Spleen (tissue), 11 donors: ENCODE measurements at regions not wholly inside any gene's neighbourhood (a gene's known extent, or its start where the extent isn't known, plus 50 kb on each side); places are given as distances from the start of the nearest gene placed in this dataset.
A peak's percentile ranks its signal among the peaks of the same experiment; 100 is the strongest.
"Not testable (repeated sequence)": the region's sequence is repeated elsewhere in the genome, so short reads cannot be mapped to it uniquely, and the experiment has no call there.

Experiments used
- DNase-seq: peaks from one replicate; pipeline ENCODE4 v3.0.0-alpha.2; 2020
- H3K27ac ChIP-seq, 8 donors: fragments of 200-600 bp; sonication (generic) in 7 of 8; 1 replicate in 4 of 8; 2 replicates in 4 of 8; pipeline versions ENCODE4 v1.5.0 to v1.8.0; 2016 to 2021; ENCODE audit warnings: inconsistent platforms in 4 of 8, mild to moderate bottlenecking in 4 of 8, moderate library complexity in 1 of 8
- H3K27me3 ChIP-seq, 7 donors: fragments of 200-600 bp; sonication (generic) in 6 of 7; replicated peaks in 1 of 7; 1 replicate in 4 of 7; 2 replicates in 3 of 7; pipeline versions ENCODE4 v1.5.0 to v1.8.0; 2016 to 2021; ENCODE audit warnings: inconsistent platforms in 3 of 7, mild to moderate bottlenecking in 1 of 7
- H3K36me3 ChIP-seq, 6 donors: fragments of 200-600 bp; sonication (generic) in 5 of 6; 1 replicate in 4 of 6; 2 replicates in 2 of 6; pipeline versions ENCODE4 v1.5.0 to v1.8.0; 2016 to 2021; ENCODE audit warnings: inconsistent platforms in 2 of 6
- H3K4me1 ChIP-seq, 6 donors: fragments of 200-600 bp; sonication (generic) in 5 of 6; 1 replicate in 3 of 6; 2 replicates in 3 of 6; pipeline versions ENCODE4 v1.5.0 to v1.8.0; 2016 to 2021; ENCODE audit warnings: inconsistent platforms in 3 of 6
- H3K4me3 ChIP-seq, 8 donors: fragments of 200-600 bp; sonication (generic) in 7 of 8; 1 replicate in 4 of 8; 2 replicates in 4 of 8; pipeline versions ENCODE4 v1.5.0 to v1.8.0; 2016 to 2021; ENCODE audit warnings: inconsistent platforms in 4 of 8, mild to moderate bottlenecking in 4 of 8, moderate library complexity in 2 of 8
- H3K9me3 ChIP-seq, 8 donors: fragments of 200-600 bp; sonication (generic) in 7 of 8; 1 replicate in 4 of 8; 2 replicates in 4 of 8; pipeline versions ENCODE4 v1.5.0 to v1.8.0; 2016 to 2021; ENCODE audit warnings: inconsistent platforms in 4 of 8
- POLR2A ChIP-seq, 3 donors: fragments of 450-650 bp; IDR thresholded peaks; one replicate each; pipeline ENCODE4 v1.5.1; 2017; ENCODE audit warnings: antibody characterized with exemption in 3 of 3, mild to moderate bottlenecking in 1 of 3
- POLR2AphosphoS5 ChIP-seq, 3 donors: sonication (generic); formaldehyde crosslinking; IDR thresholded peaks; one replicate each; pipeline ENCODE4 v1.5.1; 2017; ENCODE audit warnings: antibody characterized with exemption in 3 of 3
- WGBS, 5 donors: extraction: QIAGEN DNeasy Blood & Tissue Kit in 3 of 5; methylation state at CpG; one replicate each; pipeline versions ENCODE4 v1.1.5 to v1.1.7; 2013 to 2018; 5-methylcytosine and 5-hydroxymethylcytosine counted together
- intact Hi-C: fragments of 100-400 bp; cut with DNase I; formaldehyde crosslinking; loops from one replicate; pipeline ENCODE4 v1.15.0; 2023; ENCODE audit warnings: low total_unique reads
- TF ChIP-seq, protein P1 (sequence below), 11 experiments: fragments of 200-600 bp in 7 of 11; fragments of 450-650 bp in 4 of 11; sonication (generic) in 4 of 11; IDR thresholded peaks in 8 of 11; conservative IDR thresholded peaks in 3 of 11; 1 replicate in 7 of 11; 2 replicates in 4 of 11; pipeline versions ENCODE4 v1.4.0 to v1.8.0; 2016 to 2021; ENCODE audit warnings: antibody characterized with exemption in 11 of 11, inconsistent platforms in 4 of 11, mild to moderate bottlenecking in 1 of 11
- donor health status: healthy with polysubstance abuse.
- donor health status: DM: no; HTN: no; CAD: no; lungs with moderate emphysema.
- donor health status: DM: no; HTN: no; CAD: no.
- donor health status: Bipolar disorder and iron deficiency.
- donor health status: healthy.
- donor health status: DM: no; HTN: no; CAD: no.
- donor health status: DM: yes; HTN: yes; CAD: no.

DNA sequence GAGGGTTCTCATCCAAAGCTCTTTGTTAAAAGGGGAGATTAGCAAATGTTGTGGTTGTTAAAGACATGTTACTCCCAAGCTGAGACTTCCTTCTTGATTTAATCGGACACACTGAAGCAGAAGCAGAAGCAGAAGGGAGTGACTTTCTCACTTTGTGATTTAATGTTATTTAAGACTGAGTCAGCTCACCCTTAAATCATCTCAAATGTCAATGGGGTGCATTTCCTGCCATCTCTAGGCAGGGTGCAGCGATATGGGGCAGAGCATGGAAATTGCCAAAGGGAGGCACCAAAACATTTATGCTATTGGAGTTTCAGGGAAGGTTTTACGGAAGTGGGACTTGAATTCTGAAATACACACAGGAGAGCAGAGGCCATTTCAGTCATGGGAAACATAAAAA lies 283.6 kb downstream of the ABCC12 start:
- Histone ChIP-seq H3K4me1 (peaks cover 0 to 4% (median 0%) of the 10 kb centered on the region in 6 donors), H3K4me3 (no peak overlapping the region), H3K27me3 (no peaks in the 10 kb centered on the region), H3K9me3 (peaks cover 0 to 14% (median 10%) of the 10 kb centered on the region in 8 donors), H3K27ac (no peak overlapping the region), H3K36me3 (no peaks in the 10 kb centered on the region)
- TF ChIP-seq POLR2A (IDR thresholded peaks at IDR 0.05): no peak
- TF ChIP-seq, protein P1, sequence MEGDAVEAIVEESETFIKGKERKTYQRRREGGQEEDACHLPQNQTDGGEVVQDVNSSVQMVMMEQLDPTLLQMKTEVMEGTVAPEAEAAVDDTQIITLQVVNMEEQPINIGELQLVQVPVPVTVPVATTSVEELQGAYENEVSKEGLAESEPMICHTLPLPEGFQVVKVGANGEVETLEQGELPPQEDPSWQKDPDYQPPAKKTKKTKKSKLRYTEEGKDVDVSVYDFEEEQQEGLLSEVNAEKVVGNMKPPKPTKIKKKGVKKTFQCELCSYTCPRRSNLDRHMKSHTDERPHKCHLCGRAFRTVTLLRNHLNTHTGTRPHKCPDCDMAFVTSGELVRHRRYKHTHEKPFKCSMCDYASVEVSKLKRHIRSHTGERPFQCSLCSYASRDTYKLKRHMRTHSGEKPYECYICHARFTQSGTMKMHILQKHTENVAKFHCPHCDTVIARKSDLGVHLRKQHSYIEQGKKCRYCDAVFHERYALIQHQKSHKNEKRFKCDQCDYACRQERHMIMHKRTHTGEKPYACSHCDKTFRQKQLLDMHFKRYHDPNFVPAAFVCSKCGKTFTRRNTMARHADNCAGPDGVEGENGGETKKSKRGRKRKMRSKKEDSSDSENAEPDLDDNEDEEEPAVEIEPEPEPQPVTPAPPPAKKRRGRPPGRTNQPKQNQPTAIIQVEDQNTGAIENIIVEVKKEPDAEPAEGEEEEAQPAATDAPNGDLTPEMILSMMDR (IDR thresholded peaks at IDR 0.05 in 8 of 11, conservative IDR thresholded peaks at IDR 0.05 in 3 of 11): no peak
- TF ChIP-seq POLR2AphosphoS5 (IDR thresholded peaks at IDR 0.05): no peak
- WGBS, 5 donors: 40 to 72% (median 48%) methylated on average over 3 of the region's 3 CpGs
- intact Hi-C loops: no loop called here
- DNase-seq: no peak

- peaks cover 0 to 15% (median 0%) of the 10 kb centered on the region in 7 donors for H3K27me3 ChIP-seq
- H3K4me3 ChIP-seq: no peak overlapping the region
- 28 to 48% (median 36%) methylated on average over 4 of the region's 4 CpGs for WGBS, 5 donors
- H3K9me3 ChIP-seq: peaks cover 0 to 14% (median 10%) of the 10 kb centered on the region in 8 donors
- no peak for TF ChIP-seq POLR2AphosphoS5 (IDR thresholded peaks at IDR 0.05)
- no peak for TF ChIP-seq POLR2A (IDR thresholded peaks at IDR 0.05)
- TF ChIP-seq, protein P1 (IDR thresholded peaks at IDR 0.05 in 8 of 11, conservative IDR thresholded peaks at IDR 0.05 in 3 of 11): no peak
- H3K36me3 ChIP-seq: no peaks in the 10 kb centered on the region
- peaks cover 0 to 8% (median 4%) of the 10 kb centered on the region in 6 donors for H3K4me1 ChIP-seq
- DNase-seq: no peak
- H3K27ac ChIP-seq: peak overlapping the region in 2 of 8 donors; percentile 28 to 53
- intact Hi-C loops: no loop called here
Observed at GRCh38 chr16:47866423-47866822, 289.4 kb downstream of the ABCC12 start.

- H3K27me3 ChIP-seq: peaks cover 0 to 15% (median 0%) of the 10 kb centered on the region in 7 donors
Observed at GRCh38 chr16:47865337-47865855, 290.4 kb downstream of the ABCC12 start.

DNA sequence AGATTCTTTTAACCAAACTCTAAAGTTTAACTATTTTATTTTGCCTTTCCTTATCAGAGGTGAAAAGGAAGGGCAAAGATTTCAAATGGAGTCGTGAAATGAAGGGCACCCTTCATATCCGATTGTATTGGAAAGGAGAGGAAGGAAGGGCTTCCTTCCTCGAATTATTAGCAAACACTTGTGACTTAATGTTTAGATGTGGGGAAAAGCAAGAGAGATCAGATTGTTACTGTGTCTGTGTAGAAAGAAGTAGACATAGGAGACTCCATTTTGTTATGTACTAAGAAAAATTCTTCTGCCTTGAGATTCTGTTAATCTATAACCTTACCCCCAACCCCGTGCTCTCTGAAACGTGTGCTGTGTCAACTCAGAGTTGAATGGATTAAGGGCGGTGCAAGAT lies 291.5 kb downstream of the ABCC12 start:
- H3K4me3 ChIP-seq, H3K4me1 ChIP-seq, DNase-seq, H3K36me3 ChIP-seq, intact Hi-C loops: not testable (repeated sequence)
- H3K27me3 ChIP-seq: peaks cover 0 to 15% (median 0%) of the 10 kb centered on the region in 7 donors
- peaks cover 0 to 14% (median 10%) of the 10 kb centered on the region in 8 donors for H3K9me3 ChIP-seq
- 15 to 26% (median 20%) methylated on average over 5 to 6 of the region's 6 CpGs for WGBS, 5 donors
- peak overlapping the region in 4 of 8 donors; percentile 3 to 54 (median 52) for H3K27ac ChIP-seq

More at GRCh38 chr16:47865337-47865855, 290.4 kb downstream of the ABCC12 start:
- Histone ChIP-seq H3K9me3 (peaks cover 0 to 14% (median 10%) of the 10 kb centered on the region in 8 donors), H3K27ac (peak overlapping the region in 2 of 8 donors; percentile 28 to 53), H3K4me3 (no peak overlapping the region), H3K4me1 (peaks cover 0 to 8% (median 4%) of the 10 kb centered on the region in 6 donors), H3K36me3 (no peaks in the 10 kb centered on the region)
- 68 to 88% (median 78%) methylated on average over 3 of the region's 3 CpGs for WGBS, 5 donors
- intact Hi-C loops: no loop called here
- TF ChIP-seq POLR2A (IDR thresholded peaks at IDR 0.05) (no peak), POLR2AphosphoS5 (IDR thresholded peaks at IDR 0.05) (no peak)
- TF ChIP-seq, protein P1 (IDR thresholded peaks at IDR 0.05 in 8 of 11, conservative IDR thresholded peaks at IDR 0.05 in 3 of 11): no peak
- no peak for DNase-seq
